ENCODE measurements at regions not wholly inside any gene's neighbourhood (a gene's known extent, or its start where the extent isn't known, plus 50 kb on each side); places are given as distances from the start of the nearest gene placed in this dataset.

GRCh38 chr2:128682266-128682665, 363.6 kb upstream of the HS6ST1 start:
- no peak for ATAC-seq
- Histone ChIP-seq H3K9me2 (replicated peaks; ENCODE audit: low read length) (no peaks in the 10 kb centered on the region), H3K4me2 (ENCODE audit: low read length) (no peak overlapping the region), H3F3A (ENCODE audit: low read length, unreplicated experiment) (no peaks in the 10 kb centered on the region), H3K4me3 (ENCODE audit: low read length) (no peak overlapping the region), H4K20me1 (ENCODE audit: low read length) (no peaks in the 10 kb centered on the region), H3K27me3 (ENCODE audit: low read length) (peaks cover 37% of the 10 kb centered on the region), H3K36me3 (ENCODE audit: low read depth, low read length) (no peaks in the 10 kb centered on the region), H2AFZ (ENCODE audit: low read length) (no peak overlapping the region), H3K79me2 (ENCODE audit: low read length) (no peaks in the 10 kb centered on the region), H3K4me1 (ENCODE audit: insufficient read depth, low read length) (no peaks in the 10 kb centered on the region), H3K9me3 (ENCODE audit: low read length) (no peaks in the 10 kb centered on the region), H3K9ac (ENCODE audit: low read length) (no peak overlapping the region), H3K27ac (ENCODE audit: low read length) (no peak overlapping the region)
- DNase-seq = no peak
- POLR2A ChIA-PET (ENCODE audit: unreplicated experiment) = no interaction called here
- CTCF ChIA-PET = no interaction called here
- TF ChIP-seq CTCF (conservative IDR thresholded peaks at IDR 0.05; ENCODE audit: low read depth, low read length) (no peak), EZH2phosphoT487 (IDR thresholded peaks at IDR 0.05; ENCODE audit: borderline replicate concordance, low read length) (no peak), EZH2 (IDR thresholded peaks at IDR 0.05; ENCODE audit: low read length, unreplicated experiment) (no peak)
- no TSS peak for BruUV-seq (replicated peaks)
- intact Hi-C loops (cut with micrococcal nuclease) = no loop called here

GRCh38 chr2:128682729-128683284, 364.1 kb upstream of the HS6ST1 start:
- Histone ChIP-seq H3K79me2 (ENCODE audit: low read length) (no peaks in the 10 kb centered on the region), H3K36me3 (ENCODE audit: low read depth, low read length) (no peaks in the 10 kb centered on the region), H4K20me1 (ENCODE audit: low read length) (no peaks in the 10 kb centered on the region), H3K9me2 (replicated peaks; ENCODE audit: low read length) (no peaks in the 10 kb centered on the region), H3K9me3 (ENCODE audit: low read length) (no peaks in the 10 kb centered on the region), H3K4me2 (ENCODE audit: low read length) (no peak overlapping the region), H3K9ac (ENCODE audit: low read length) (no peak overlapping the region), H3K27me3 (ENCODE audit: low read length) (peaks cover 37% of the 10 kb centered on the region), H2AFZ (ENCODE audit: low read length) (no peak overlapping the region), H3K4me1 (ENCODE audit: insufficient read depth, low read length) (no peaks in the 10 kb centered on the region), H3K27ac (ENCODE audit: low read length) (no peak overlapping the region), H3K4me3 (ENCODE audit: low read length) (no peak overlapping the region), H3F3A (ENCODE audit: low read length, unreplicated experiment) (no peaks in the 10 kb centered on the region)
- no TSS peak for BruUV-seq (replicated peaks)
- ATAC-seq (no peak), DNase-seq (no peak)
- intact Hi-C loops (cut with micrococcal nuclease) = no loop called here
- POLR2A ChIA-PET (ENCODE audit: unreplicated experiment) = no interaction called here
- CTCF ChIA-PET = no interaction called here
- TF ChIP-seq EZH2phosphoT487 (IDR thresholded peaks at IDR 0.05; ENCODE audit: borderline replicate concordance, low read length) (no peak), CTCF (conservative IDR thresholded peaks at IDR 0.05; ENCODE audit: low read depth, low read length) (no peak), EZH2 (IDR thresholded peaks at IDR 0.05; ENCODE audit: low read length, unreplicated experiment) (no peak)

- Histone ChIP-seq H3K4me1 (ENCODE audit: insufficient read depth, low read length) (no peaks in the 10 kb centered on the region), H3K79me2 (ENCODE audit: low read length) (no peaks in the 10 kb centered on the region), H3K27ac (ENCODE audit: low read length) (no peak overlapping the region), H2AFZ (ENCODE audit: low read length) (no peak overlapping the region), H3K36me3 (ENCODE audit: low read depth, low read length) (no peaks in the 10 kb centered on the region), H3K4me2 (ENCODE audit: low read length) (no peak overlapping the region), H3K4me3 (ENCODE audit: low read length) (no peak overlapping the region), H3K9ac (ENCODE audit: low read length) (no peak overlapping the region), H3F3A (ENCODE audit: low read length, unreplicated experiment) (no peaks in the 10 kb centered on the region), H3K27me3 (ENCODE audit: low read length) (peaks cover 29% of the 10 kb centered on the region), H3K9me3 (ENCODE audit: low read length) (no peaks in the 10 kb centered on the region), H3K9me2 (replicated peaks; ENCODE audit: low read length) (no peaks in the 10 kb centered on the region), H4K20me1 (ENCODE audit: low read length) (no peaks in the 10 kb centered on the region)
- TF ChIP-seq EZH2 (IDR thresholded peaks at IDR 0.05; ENCODE audit: low read length, unreplicated experiment) (no peak), CTCF (conservative IDR thresholded peaks at IDR 0.05; ENCODE audit: low read depth, low read length) (no peak)
- ATAC-seq (no peak), DNase-seq (no peak)
- POLR2A ChIA-PET (ENCODE audit: unreplicated experiment) = no interaction called here
- CTCF ChIA-PET = no interaction called here
- intact Hi-C loops (cut with micrococcal nuclease) = no loop called here
- no TSS peak for BruUV-seq (replicated peaks)
Measured at GRCh38 chr2:128684523-128684922, 365.9 kb upstream of the HS6ST1 start.
